Eye (tissue), 1 donor: ENCODE measurements at regions not wholly inside any gene's neighbourhood (a gene's known extent, or its start where the extent isn't known, plus 50 kb on each side); places are given as distances from the start of the nearest gene placed in this dataset.

Source experiments
- DNase-seq: peaks from one replicate; pipeline ENCODE4 v3.0.0-alpha.2; 2015

DNA sequence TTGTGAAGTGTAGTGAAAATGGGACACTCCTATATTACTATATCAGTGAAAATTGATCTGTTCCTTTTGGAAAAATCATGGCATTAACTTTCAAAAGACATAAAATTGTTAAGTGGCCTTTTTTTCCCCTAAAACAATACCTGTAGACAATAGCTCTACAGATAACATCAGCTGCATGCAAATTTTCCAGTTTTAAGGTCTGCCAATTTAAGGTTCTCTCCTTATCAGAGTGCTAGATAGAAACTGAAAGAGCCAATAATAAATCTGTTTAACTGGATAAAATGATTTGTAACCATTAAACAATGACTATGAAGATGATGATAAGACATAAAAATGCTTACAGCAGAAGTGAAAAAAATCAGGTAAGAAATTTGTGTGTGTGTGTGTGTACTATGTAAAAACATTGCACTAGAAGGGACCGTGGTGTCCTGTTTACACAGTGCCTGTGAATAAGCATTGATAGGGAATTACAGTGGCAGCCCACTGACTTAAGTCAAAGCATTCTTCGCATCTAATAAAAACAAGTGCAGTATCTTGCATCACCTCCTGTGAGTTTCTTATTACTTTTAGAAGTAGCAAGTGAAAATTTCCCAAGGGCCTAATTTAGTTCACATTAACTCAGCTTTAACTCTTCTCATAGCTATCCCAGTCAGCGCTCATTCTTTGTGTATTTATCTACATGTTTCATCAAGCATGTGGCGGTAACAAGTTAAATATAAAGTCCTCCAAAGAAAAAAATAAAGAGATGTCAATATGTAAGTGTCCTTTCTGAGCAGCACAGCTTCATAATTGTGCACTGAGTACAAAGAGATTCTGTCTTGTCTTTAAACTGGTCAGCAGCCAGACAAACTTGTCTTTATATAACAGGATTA is 261.9 kb downstream of the ARL4A start:
- no peak for DNase-seq

DNA sequence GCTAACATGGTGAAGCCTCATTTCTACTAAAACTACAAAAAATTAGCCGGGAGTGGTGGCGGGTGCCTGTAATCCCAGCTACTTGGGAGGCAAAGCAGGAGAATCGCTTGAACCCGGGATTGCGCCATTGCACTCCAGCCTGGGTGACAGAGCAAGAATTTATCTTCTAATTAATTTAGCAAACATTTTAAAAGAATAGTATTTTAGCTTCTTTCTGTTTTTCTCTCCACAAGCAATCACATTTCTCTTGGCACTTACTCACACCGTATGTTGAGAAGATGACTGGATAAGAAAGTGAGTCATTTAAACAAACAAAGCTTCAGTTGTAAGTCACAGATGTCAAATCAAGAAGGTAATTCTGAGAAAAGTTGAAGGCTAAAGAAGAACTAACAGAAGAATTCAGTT is 264.0 kb downstream of the ARL4A start:
- no peak for DNase-seq

DNA sequence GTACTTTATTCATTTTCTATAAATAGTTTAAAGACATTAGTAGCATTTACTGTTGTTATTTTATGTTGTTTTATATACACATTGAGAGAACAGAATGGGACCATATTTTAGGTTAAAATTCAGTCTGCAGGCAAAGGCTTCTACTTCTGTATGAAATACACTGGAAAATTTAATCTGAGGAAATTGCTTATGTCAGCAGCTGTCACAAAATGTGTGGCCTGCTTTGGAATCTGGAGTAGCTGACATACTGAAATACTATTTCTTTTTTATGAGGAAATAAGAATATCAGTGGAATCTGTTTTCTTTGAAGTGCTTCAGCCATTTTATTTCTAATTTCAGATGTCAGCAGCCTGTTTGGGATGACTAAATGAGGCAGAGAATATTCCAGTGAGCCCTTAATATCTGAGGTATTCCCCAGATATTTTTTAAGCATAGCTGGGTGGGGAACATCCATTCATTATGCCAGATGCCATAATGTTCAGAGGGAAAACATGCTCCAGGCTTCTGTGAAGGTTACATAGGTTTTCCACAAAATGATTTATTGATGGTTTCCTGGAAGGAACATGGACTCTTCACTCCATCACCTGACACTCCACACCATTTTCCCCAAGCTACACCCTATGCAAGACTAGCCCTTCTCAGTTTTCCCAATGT is 267.1 kb downstream of the ARL4A start:
- DNase-seq, result no peak

DNA sequence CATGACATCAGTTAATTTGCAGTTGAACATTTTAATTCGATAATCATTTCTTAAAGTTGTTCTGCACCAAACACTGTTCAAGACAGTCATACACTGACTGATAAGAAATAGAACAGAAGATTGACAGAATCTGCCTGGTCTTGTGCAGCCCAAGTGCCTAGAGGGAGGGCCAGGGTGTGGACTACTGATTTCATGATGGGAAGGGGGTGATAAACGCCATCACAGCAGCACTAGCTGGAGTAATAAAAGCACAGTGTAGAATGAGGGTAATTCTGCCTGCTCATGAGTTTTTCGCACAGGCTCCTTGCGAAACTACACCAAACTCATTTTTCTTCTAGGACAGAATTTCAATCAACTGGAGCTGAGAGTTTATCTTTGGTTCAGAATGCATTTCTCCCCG is 270.1 kb downstream of the ARL4A start:
- no peak for DNase-seq

- DNase-seq, result peak; percentile 82
Measured at GRCh38 chr7:12961910-12962480, 274.6 kb downstream of the ARL4A start.

GRCh38 chr7:12963435-12963834 is 276.0 kb downstream of the ARL4A start:
- no peak for DNase-seq

- no peak for DNase-seq
Measured at GRCh38 chr7:12964836-12965235, 277.4 kb downstream of the ARL4A start.

GRCh38 chr7:12965767-12966166 is 278.3 kb downstream of the ARL4A start:
- DNase-seq, result no peak

GRCh38 chr7:12967322-12967721 is 279.9 kb downstream of the ARL4A start:
- DNase-seq, result no peak

DNA sequence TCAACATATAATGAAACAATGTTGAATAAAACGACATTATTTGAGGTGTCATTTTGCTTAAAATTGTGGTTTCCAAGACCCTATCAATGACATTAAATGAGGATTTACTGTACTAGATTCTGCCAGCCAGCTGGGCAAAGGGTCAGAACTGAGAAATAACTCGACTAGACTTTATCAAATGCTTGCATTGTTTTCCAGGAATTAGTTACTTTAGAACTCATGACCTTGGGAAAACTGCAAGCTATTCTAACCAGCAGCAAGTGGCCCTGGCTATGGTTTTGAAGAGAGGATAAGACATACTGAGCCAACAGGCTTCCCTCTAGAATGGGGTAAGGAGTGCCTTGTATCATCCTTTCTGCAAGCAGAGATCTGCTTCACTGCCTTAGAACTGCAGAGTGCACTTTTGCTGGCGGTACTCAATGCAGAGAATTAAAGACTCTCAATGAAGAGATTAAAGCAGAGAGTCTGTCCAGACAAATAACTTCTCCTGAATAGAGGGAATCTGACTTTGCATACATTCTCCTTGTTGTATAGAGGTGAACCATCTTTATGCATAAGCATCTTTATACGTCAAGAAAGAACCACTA is 281.5 kb downstream of the ARL4A start:
- no peak for DNase-seq

GRCh38 chr7:12970626-12971025 is 283.2 kb downstream of the ARL4A start:
- DNase-seq, result no peak

DNA sequence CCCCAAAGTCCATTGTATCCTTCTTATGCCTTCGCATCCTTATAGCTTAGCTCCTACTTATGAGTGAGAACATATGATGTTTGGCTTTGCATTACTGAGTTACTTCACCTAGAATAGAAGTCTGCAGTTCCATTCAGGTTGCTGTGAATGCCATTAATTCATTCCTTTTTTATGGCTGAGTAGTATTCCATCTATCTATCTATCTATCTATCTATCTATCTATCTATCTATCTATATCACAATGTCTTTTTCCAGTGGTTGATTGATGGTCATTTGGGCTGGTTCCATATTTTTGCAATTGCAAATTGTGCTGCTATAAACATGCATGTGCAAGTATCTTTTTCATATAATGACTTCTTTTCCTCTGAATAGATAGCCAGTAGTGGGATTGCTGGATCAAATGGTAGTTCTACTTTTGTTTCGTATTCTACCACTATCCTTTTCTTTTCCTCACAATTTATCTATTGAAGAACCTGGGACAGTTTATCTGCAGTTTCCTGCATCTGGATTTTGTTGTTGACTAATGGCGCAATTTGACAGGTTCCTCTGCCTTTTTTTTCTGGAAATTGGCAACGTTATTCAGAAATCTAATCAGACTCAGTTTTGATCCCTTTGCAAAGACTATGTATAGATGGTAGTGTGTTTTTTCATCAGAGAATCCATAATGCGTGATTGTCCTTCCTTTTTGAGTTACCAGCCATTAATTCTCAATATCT is 287.2 kb downstream of the ARL4A start:
- DNase-seq, result no peak

DNA sequence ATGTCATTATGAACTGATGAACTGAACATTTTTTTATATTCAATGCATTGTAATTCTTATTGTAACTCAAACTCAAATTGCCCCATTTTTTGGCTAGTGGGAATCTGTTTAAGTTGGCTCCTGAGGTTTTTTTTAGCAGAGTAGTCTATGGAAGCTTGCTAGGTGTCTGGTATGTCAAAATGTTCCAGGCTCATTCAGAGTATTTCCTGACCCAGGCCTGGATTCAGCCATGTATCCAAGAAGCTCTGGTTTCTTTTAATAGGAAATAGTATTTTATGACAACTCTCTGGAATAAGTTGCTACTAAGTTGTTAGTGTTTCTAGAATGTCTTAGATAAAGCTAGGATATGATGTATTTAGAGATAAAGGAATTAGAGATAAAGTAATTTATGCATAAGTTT is 288.0 kb downstream of the ARL4A start:
- no peak for DNase-seq

DNA sequence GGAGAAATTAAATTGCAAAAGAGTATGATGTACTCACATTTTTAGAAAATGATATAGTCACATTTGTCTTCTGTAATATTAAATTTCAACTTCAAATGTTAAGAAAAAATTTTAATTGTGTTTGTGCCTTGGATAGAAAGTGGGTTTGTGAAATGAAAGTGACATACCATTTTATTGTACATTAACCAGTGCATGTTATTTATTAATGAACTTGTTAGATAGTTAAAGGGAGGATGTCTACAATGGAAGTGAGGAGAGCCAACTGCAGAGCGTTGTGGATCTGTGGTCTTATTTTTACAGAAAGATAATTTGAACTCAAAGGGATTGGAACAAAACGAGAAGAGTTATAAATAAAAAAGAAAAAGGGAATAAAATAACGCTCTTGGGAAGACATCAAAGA is 291.7 kb downstream of the ARL4A start:
- no peak for DNase-seq

- DNase-seq, result no peak
Measured at GRCh38 chr7:12982178-12982577, 294.7 kb downstream of the ARL4A start.

GRCh38 chr7:12984117-12984516 is 296.7 kb downstream of the ARL4A start:
- no peak for DNase-seq

DNA sequence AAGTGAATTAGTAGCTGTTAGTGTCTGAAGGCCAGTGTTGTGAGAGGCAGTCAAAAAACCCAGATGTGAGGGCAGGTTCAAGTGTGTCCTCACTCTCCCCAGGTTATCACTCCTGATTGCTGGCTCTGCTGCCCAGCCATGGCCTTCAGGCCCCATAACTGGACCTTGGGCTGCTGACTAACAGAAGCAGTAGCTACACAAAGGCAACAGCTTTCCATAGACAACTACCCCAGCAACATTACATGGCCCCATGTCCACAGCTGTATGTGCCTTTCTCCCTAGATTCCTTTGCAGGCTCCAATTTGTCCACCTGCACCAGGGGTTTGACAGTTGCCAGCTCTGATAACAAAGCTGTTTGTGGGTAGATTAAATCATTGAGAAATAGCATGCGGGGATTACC is 297.8 kb downstream of the ARL4A start:
- no peak for DNase-seq

- DNase-seq, result no peak
Measured at GRCh38 chr7:12985752-12986151, 298.3 kb downstream of the ARL4A start.

GRCh38 chr7:12987238-12987637 is 299.8 kb downstream of the ARL4A start:
- no peak for DNase-seq

DNA sequence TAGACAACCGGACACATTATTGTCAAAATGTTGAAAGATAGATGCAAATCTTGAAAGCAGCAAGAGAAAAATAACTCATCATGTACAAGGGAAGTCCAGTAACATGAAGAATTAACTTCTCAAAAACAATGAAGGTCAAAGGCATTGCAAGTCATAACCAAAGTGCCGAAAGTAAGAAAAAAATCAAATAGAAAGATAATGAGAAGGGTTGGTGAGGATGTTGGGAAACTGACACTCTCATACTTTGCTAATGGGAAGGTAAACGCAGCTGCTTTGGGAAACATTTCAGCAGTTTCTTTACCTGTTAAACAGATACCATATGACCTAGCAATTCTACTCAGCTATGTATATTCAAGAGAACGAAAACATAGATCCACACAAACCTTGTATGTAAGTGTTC is 303.0 kb downstream of the ARL4A start:
- DNase-seq, result no peak

DNA sequence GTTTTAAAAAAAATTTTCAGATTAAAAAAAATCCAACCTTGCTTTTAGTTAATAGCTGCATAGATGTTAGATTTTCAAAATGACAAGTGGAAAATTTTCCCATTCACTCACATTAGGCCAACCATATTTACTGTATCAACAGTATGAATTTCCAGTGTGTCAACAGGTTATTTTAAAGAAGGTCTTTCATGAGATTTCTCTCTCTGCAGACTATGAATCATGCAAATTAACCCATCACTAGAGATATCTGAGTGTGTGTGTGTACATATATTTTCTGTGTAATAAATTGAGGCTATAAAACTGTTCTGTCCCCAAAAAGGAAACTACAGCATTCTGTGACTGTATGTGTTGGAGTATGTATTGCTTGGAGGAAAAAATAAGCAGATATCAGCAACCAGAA is 305.6 kb downstream of the ARL4A start:
- DNase-seq, result no peak

DNA sequence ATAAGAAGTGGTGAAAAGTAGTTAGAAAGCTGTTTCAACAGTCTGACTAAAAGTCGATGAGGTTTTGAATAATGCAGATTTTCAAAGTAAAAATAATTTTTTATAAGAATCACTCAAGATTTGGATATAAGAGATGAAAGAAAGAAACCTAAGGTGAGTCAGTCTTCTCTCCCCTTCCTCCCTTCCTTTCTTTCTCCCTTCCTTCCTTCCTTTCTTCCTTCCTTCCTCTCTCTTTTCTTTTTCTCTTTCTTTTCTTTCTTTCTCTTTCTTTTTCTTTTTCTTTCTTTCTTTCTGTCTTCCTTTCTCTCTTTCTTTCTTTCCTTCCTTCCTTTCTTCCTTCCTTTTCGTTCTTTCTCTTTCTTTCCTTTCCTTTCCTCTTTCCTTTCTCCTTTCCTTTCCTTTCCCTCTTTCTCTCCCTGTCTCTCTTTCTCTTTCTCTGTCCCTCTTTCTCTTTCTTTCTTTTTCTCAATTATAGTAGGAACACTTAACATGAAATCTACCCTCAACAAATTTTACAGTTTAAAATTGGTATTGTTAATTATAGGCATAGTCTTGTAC is 308.6 kb downstream of the ARL4A start:
- DNase-seq, result no peak

GRCh38 chr7:13007331-13007730 is 319.9 kb downstream of the ARL4A start:
- DNase-seq, result no peak
